K562 (cell line): ENCODE measurements at regions not wholly inside any gene's neighbourhood (a gene's known extent, or its start where the extent isn't known, plus 50 kb on each side); places are given as distances from the start of the nearest gene placed in this dataset.
A peak's percentile ranks its signal among the peaks of the same experiment; 100 is the strongest.

Experiments used
- ATAC-seq: fragments of 200-7000 bp; cut with Tn5 transposase; 3 replicates; pipeline ENCODE4 v1.9.1; 2020; ENCODE audit warnings: moderate library complexity
- BruUV-seq: library from RNA; stranded (reverse); fragments of 400-500 nt; replicated peaks from 2 replicates; lab custom pipeline; 2021; lab: Mats Ljungman, UMichigan
- CTCF ChIA-PET: fragments of 300-600 bp; formaldehyde crosslinking; extraction: SDS; loops from one replicate; lab custom pipeline; 2021; ENCODE audit warnings: low intra/inter-chr PET ratio; lab: Yijun Ruan, JAX
- POLR2A ChIA-PET: fragments of 300-600, 350-650 bp; sonication (Branson Sonifier 250); formaldehyde crosslinking; extraction: SDS; loops from one replicate; lab custom pipeline; 2021; ENCODE audit warnings: antibody characterized with exemption, inconsistent platforms; lab: Yijun Ruan, JAX
- DNase-seq, 4 experiments: peaks; one replicate each; pipeline versions ENCODE4 v3.0.0 to v3.0.0-alpha.2; 2011 to 2018; ENCODE audit warnings: low spot score in 3 of 4, mixed read lengths in 3 of 4; ENCODE audit errors: extremely low read depth in 1 of 4
- FAIRE-seq: peaks from 2 replicates; lab custom pipeline; 2011; peaks lifted over from hg19 to GRCh38; lab: Jason Lieb, UNC
- H2AFZ ChIP-seq: 2 replicates; pipeline ENCODE4 v1.6.0; 2011; ENCODE audit warnings: low read depth, low read length, control low read depth, inconsistent platforms
- H3K27ac ChIP-seq: fragments of 200-600 bp; 3 replicates; pipeline ENCODE4 v1.8.0; 2011; ENCODE audit warnings: low read depth, mild to moderate bottlenecking, control low read depth, inconsistent platforms, low read length, moderate library complexity, mixed read lengths; ENCODE audit errors: extremely low read depth
- H3K27me3 ChIP-seq, 2 experiments: fragments of 300-600 bp in 1 of 2; 2 replicates in 1 of 2; 3 replicates in 1 of 2; pipeline versions ENCODE4 v1.6.0 to v1.8.0; 2011; ENCODE audit warnings: inconsistent platforms in 2 of 2, low read length in 2 of 2, mild to moderate bottlenecking in 1 of 2, mixed read lengths in 1 of 2, moderate library complexity in 1 of 2; ENCODE audit not compliant: control insufficient read depth in 2 of 2, insufficient read depth in 2 of 2
- H3K36me3 ChIP-seq: fragments of 300-600 bp; 3 replicates; pipeline ENCODE4 v1.8.0; 2011; ENCODE audit warnings: mild to moderate bottlenecking, low read length, inconsistent platforms; ENCODE audit not compliant: control insufficient read depth, insufficient read depth
- H3K4me1 ChIP-seq, 2 experiments: fragments of 200-600 bp in 1 of 2; replicated peaks in 1 of 2; 2 replicates in 1 of 2; 3 replicates in 1 of 2; pipeline versions ENCODE4 v1.5.1 to v1.8.0; 2011; ENCODE audit warnings: inconsistent platforms in 2 of 2, low read length in 2 of 2, mild to moderate bottlenecking in 1 of 2, mixed read lengths in 1 of 2, moderate library complexity in 1 of 2; ENCODE audit not compliant: control insufficient read depth in 2 of 2, insufficient read depth in 2 of 2
- H3K4me2 ChIP-seq: 2 replicates; pipeline ENCODE4 v1.6.1; 2011; ENCODE audit warnings: low read length, control low read depth, inconsistent platforms, mixed read lengths; ENCODE audit not compliant: insufficient read depth
- H3K4me3 ChIP-seq: fragments of 200-600 bp; sonication (generic), shearing (Covaris generic); 2 replicates; pipeline ENCODE4 v1.5.1; 2016; ENCODE audit warnings: control low read depth, inconsistent platforms
- H3K79me2 ChIP-seq: fragments of 200-600 bp; 3 replicates; pipeline ENCODE4 v1.8.0; 2011; ENCODE audit warnings: low read length, inconsistent platforms; ENCODE audit not compliant: control insufficient read depth, insufficient read depth
- H3K9ac ChIP-seq, 2 experiments: 2 replicates each; pipeline versions ENCODE4 v1.6.0 to v1.6.1; 2011; ENCODE audit warnings: low read depth in 2 of 2, low read length in 2 of 2, control low read depth in 1 of 2, inconsistent platforms in 1 of 2, mild to moderate bottlenecking in 1 of 2, mixed read lengths in 1 of 2; ENCODE audit not compliant: insufficient read depth in 1 of 2
- H3K9me1 ChIP-seq: one replicate; pipeline ENCODE4 v1.6.0; 2011; ENCODE audit warnings: inconsistent platforms, mild to moderate bottlenecking, low read length, moderate library complexity; ENCODE audit not compliant: control insufficient read depth, insufficient read depth
- H3K9me3 ChIP-seq: replicated peaks from 2 replicates; pipeline ENCODE4 v1.5.1; 2011; ENCODE audit warnings: low read depth, low read length, inconsistent platforms; ENCODE audit not compliant: control insufficient read depth, insufficient read depth
- H4K20me1 ChIP-seq: replicated peaks from 2 replicates; pipeline ENCODE4 v1.6.1; 2011; ENCODE audit warnings: low read length, inconsistent platforms, mixed read lengths; ENCODE audit not compliant: control insufficient read depth, insufficient read depth
- BCL6 ChIP-seq: fragments of 250-450 bp; sonication (Bioruptor Pico); IDR thresholded peaks from 2 replicates; pipeline ENCODE4 v1.4.0; 2020
- BRCA1 ChIP-seq, 2 experiments: fragments of 450-650 bp in 1 of 2; sonication (generic) in 1 of 2; formaldehyde crosslinking in 1 of 2; IDR thresholded peaks; 2 replicates each; pipeline versions ENCODE4 v1.5.0 to v1.6.1; 2017 to 2020; ENCODE audit warnings: mild to moderate bottlenecking in 1 of 2, missing genetic modification reagents in 1 of 2
- HDAC1 ChIP-seq, 2 experiments: fragments of 450-650 bp; IDR thresholded peaks; 2 replicates each; pipeline ENCODE4 v1.6.1; 2016 to 2017; ENCODE audit warnings: inconsistent platforms in 1 of 2, mild to moderate bottlenecking in 1 of 2, moderate library complexity in 1 of 2
- HINFP ChIP-seq: fragments of 450-650 bp; conservative IDR thresholded peaks from 2 replicates; pipeline ENCODE4 v1.6.1; 2016; ENCODE audit warnings: missing genetic modification characterization, low read depth, mild to moderate bottlenecking, control low read depth, missing compliant biosample characterization
- KDM2B ChIP-seq: fragments of 250-450 bp; sonication (Bioruptor Pico); IDR thresholded peaks from 2 replicates; pipeline ENCODE4 v1.8.0; 2021; ENCODE audit warnings: mild to moderate bottlenecking, moderate library complexity
- MED1 ChIP-seq: sonication (generic); formaldehyde crosslinking; IDR thresholded peaks from 2 replicates; pipeline ENCODE4 v1.8.1; 2023; ENCODE audit warnings: missing genetic modification reagents, borderline replicate concordance
- NFYB ChIP-seq: IDR thresholded peaks from 2 replicates; pipeline ENCODE4 v1.6.1; 2011; ENCODE audit warnings: mild to moderate bottlenecking, moderate library complexity; ENCODE audit not compliant: insufficient read length; ENCODE audit errors: extremely low read depth
- SPI1 ChIP-seq: IDR thresholded peaks from 2 replicates; pipeline ENCODE4 v1.6.1; 2011; ENCODE audit warnings: low read depth, low read length, control low read depth, borderline replicate concordance
- TRIM24 ChIP-seq, 2 experiments: fragments of 450-650 bp; IDR thresholded peaks; 2 replicates each; pipeline ENCODE4 v1.6.1; 2016
- ZNF175 ChIP-seq: fragments of 200-800 bp; sonication (Bioruptor generic); IDR thresholded peaks from 2 replicates; pipeline ENCODE4 v1.6.1; 2016; ENCODE audit warnings: low read depth, mild to moderate bottlenecking, missing genetic modification characterization, missing compliant biosample characterization
- ZNF639 ChIP-seq, 2 experiments: fragments of 200-800 bp in 1 of 2; sonication (Bioruptor generic) in 1 of 2; sonication (generic) in 1 of 2; formaldehyde crosslinking in 1 of 2; IDR thresholded peaks in 1 of 2; conservative IDR thresholded peaks in 1 of 2; 2 replicates each; pipeline versions ENCODE4 v1.5.0 to v1.6.1; 2016 to 2020; ENCODE audit warnings: missing compliant biosample characterization in 1 of 2, missing genetic modification characterization in 1 of 2, missing genetic modification reagents in 1 of 2
- WGBS: fragments of 100-300 bp; shearing (Covaris generic); methylation state at CpG from one replicate; pipeline ENCODE4 v1.1.6; 2016; ENCODE audit warnings: low coverage, mixed read lengths; ENCODE audit not compliant: insufficient coverage; ENCODE audit errors: missing lambda C conversion rate; 5-methylcytosine and 5-hydroxymethylcytosine counted together
- in situ Hi-C: fragments of 300-500 bp; cut with MboI; formaldehyde crosslinking; loops from 4 replicates; pipeline ENCODE4 v1.15.0; 2018; ENCODE audit warnings: inconsistent platforms, mixed read lengths
- intact Hi-C: fragments of 100-400 bp; cut with micrococcal nuclease; formaldehyde crosslinking; loops from 2 replicates; pipeline ENCODE4 v1.14.2; 2022

GRCh38 chr5:96584712-96585111, 77.5 kb upstream of the CAST start:
- ATAC-seq (no peak), FAIRE-seq (no peak), DNase-seq (no peak)
- Histone ChIP-seq H2AFZ (no peak overlapping the region), H3K27me3 (peaks cover 4 to 9% of the 10 kb centered on the region in 2 experiments; a peak in 3 of 5 replicates), H4K20me1 (no peaks in the 10 kb centered on the region), H3K4me3 (no peak overlapping the region), H3K27ac (no peak overlapping the region), H3K36me3 (no peaks in the 10 kb centered on the region), H3K4me2 (no peak overlapping the region), H3K9me1 (no peaks in the 10 kb centered on the region), H3K79me2 (no peaks in the 10 kb centered on the region), H3K4me1 (no peaks in the 10 kb centered on the region), H3K9ac (no peak overlapping the region), H3K9me3 (no peaks in the 10 kb centered on the region)
- BruUV-seq = no TSS peak
- intact Hi-C loops = no loop called here
- ChIA-PET CTCF (no interaction called here), POLR2A (interaction anchor here (0.5 kb wide), 1 partner anchor 496 kb away, joined by 3 read pairs; no protein-coding TSS in a partner anchor)
- WGBS = 2% methylated on average over 6 of the region's 6 CpGs
- TF ChIP-seq SPI1 (peak; percentile 29; the same call in 1 of the 2 replicates), ZNF175 (no peak), HINFP (tag) (no peak)
- in situ Hi-C loops = no loop called here

GRCh38 chr5:96588539-96588938, 73.6 kb upstream of the CAST start:
- Histone ChIP-seq H3K27ac (no peak overlapping the region), H3K9ac (no peak overlapping the region), H3K9me1 (no peaks in the 10 kb centered on the region), H3K4me2 (no peak overlapping the region), H3K27me3 (peaks cover 7 to 12% of the 10 kb centered on the region in 2 experiments; a peak in 3 of 5 replicates), H3K4me3 (no peak overlapping the region), H3K36me3 (no peaks in the 10 kb centered on the region), H2AFZ (no peak overlapping the region), H3K9me3 (no peaks in the 10 kb centered on the region), H3K4me1 (no peaks in the 10 kb centered on the region), H4K20me1 (no peaks in the 10 kb centered on the region), H3K79me2 (no peaks in the 10 kb centered on the region)
- FAIRE-seq (no peak), ATAC-seq (no peak), DNase-seq (no peak)
- in situ Hi-C loops = no loop called here
- intact Hi-C loops = no loop called here
- ChIA-PET CTCF (no interaction called here), POLR2A (interaction anchor here (1.5 kb wide), 1 partner anchor 64 kb away, joined by 3 read pairs; no protein-coding TSS in a partner anchor)
- no TSS peak for BruUV-seq
- WGBS = 7% methylated on average over 1 of the region's 1 CpG
- no peak for TF ChIP-seq NFYB
- no peak for TF ChIP-seq ZNF639 (CRISPR knock-in tag; conservative IDR thresholded peaks at IDR 0.05 in 1 of 2, IDR thresholded peaks at IDR 0.05 in 1 of 2)
- no peak for TF ChIP-seq MED1 (CRISPR knock-in tag)
- TF ChIP-seq KDM2B (CRISPR knock-in tag) = no peak
- no peak for TF ChIP-seq BCL6 (CRISPR knock-in tag)
- TF ChIP-seq HDAC1 (IDR thresholded peaks at IDR 0.05) = no peak
- TF ChIP-seq BRCA1 (IDR thresholded peaks at IDR 0.05) = no peak
- no peak for TF ChIP-seq BRCA1 (CRISPR knock-in tag; IDR thresholded peaks at IDR 0.05)
- no peak for TF ChIP-seq TRIM24 (IDR thresholded peaks at IDR 0.05)
